ENCODE measurements at regions not wholly inside any gene's neighbourhood (a gene's known extent, or its start where the extent isn't known, plus 50 kb on each side); places are given as distances from the start of the nearest gene placed in this dataset.

GRCh38 chr6:145025488-145025887, 709.8 kb downstream of the EPM2A start:
- ATAC-seq: peak; percentile 38 to 75
- no peak for DNase-seq
- TF ChIP-seq CTCF (IDR thresholded peaks at IDR 0.05): no peak
- Histone ChIP-seq H3K4me3 (no peak overlapping the region), H3K27me3 (ENCODE audit: low read depth) (no peaks in the 10 kb centered on the region), H3K9me3 (no peaks in the 10 kb centered on the region), H3K36me3 (no peaks in the 10 kb centered on the region), H3K4me1 (no peaks in the 10 kb centered on the region), H3K27ac (no peak overlapping the region)
- intact Hi-C loops (cut with DNase I): no loop called here

- no peak for TF ChIP-seq CTCF (IDR thresholded peaks at IDR 0.05)
- intact Hi-C loops (cut with DNase I): no loop called here
- ATAC-seq (no peak), DNase-seq (no peak)
- Histone ChIP-seq H3K4me3 (no peak overlapping the region), H3K4me1 (no peaks in the 10 kb centered on the region), H3K27ac (no peak overlapping the region), H3K36me3 (no peaks in the 10 kb centered on the region), H3K27me3 (ENCODE audit: low read depth) (no peaks in the 10 kb centered on the region), H3K9me3 (no peaks in the 10 kb centered on the region)
These were observed 709.0 kb downstream of the EPM2A start for GRCh38 chr6:145026267-145026679.

GRCh38 chr6:145028144-145028818, 707.0 kb downstream of the EPM2A start:
- DNase-seq (no peak), ATAC-seq (no peak)
- H3K9me3 ChIP-seq: no peaks in the 10 kb centered on the region
- no peaks in the 10 kb centered on the region for H3K36me3 ChIP-seq
- intact Hi-C loops (cut with DNase I): no loop called here
- TF ChIP-seq CTCF (IDR thresholded peaks at IDR 0.05): peak; percentile 40
- H3K4me1 ChIP-seq: no peaks in the 10 kb centered on the region
- H3K27ac ChIP-seq: no peak overlapping the region
- no peaks in the 10 kb centered on the region for H3K27me3 ChIP-seq (ENCODE audit: low read depth)
- H3K4me3 ChIP-seq: no peak overlapping the region

GRCh38 chr6:145031001-145031400, 704.3 kb downstream of the EPM2A start:
- ATAC-seq: no peak

GRCh38 chr6:145031962-145032361, 703.4 kb downstream of the EPM2A start:
- no peak for TF ChIP-seq CTCF (IDR thresholded peaks at IDR 0.05)
- DNase-seq: no peak
- intact Hi-C loops (cut with DNase I): no loop called here
- Histone ChIP-seq H3K36me3 (no peaks in the 10 kb centered on the region), H3K27me3 (ENCODE audit: low read depth) (no peaks in the 10 kb centered on the region), H3K4me3 (no peak overlapping the region), H3K27ac (no peak overlapping the region), H3K9me3 (no peaks in the 10 kb centered on the region), H3K4me1 (no peaks in the 10 kb centered on the region)
- no peak for ATAC-seq

More at GRCh38 chr6:145031001-145031400, 704.3 kb downstream of the EPM2A start:
- Histone ChIP-seq H3K27ac (no peak overlapping the region), H3K4me1 (no peaks in the 10 kb centered on the region), H3K27me3 (ENCODE audit: low read depth) (no peaks in the 10 kb centered on the region), H3K4me3 (no peak overlapping the region), H3K9me3 (no peaks in the 10 kb centered on the region), H3K36me3 (no peaks in the 10 kb centered on the region)
- no peak for DNase-seq
- intact Hi-C loops (cut with DNase I): no loop called here
- no peak for TF ChIP-seq CTCF (IDR thresholded peaks at IDR 0.05)
